Right lobe of liver (tissue), 6 donors: ENCODE measurements at regions not wholly inside any gene's neighbourhood (a gene's known extent, or its start where the extent isn't known, plus 50 kb on each side); places are given as distances from the start of the nearest gene placed in this dataset.
A peak's percentile ranks its signal among the peaks of the same experiment; 100 is the strongest.

Source experiments
- ATAC-seq, 4 donors: fragments of 200-7000 bp; cut with Tn5 transposase; one replicate each; pipeline ENCODE4 v1.9.1; 2020; ENCODE audit warnings: mild to moderate bottlenecking in 4 of 4, moderate library complexity in 4 of 4
- DNase-seq, 3 donors: peaks; one replicate each; pipeline ENCODE4 v3.0.0-alpha.2; 2020
- H3K27ac ChIP-seq, 3 donors: fragments of 200-600 bp; one replicate each; pipeline ENCODE4 v1.8.0; 2022
- H3K27me3 ChIP-seq, 2 donors: fragments of 200-600 bp; one replicate each; pipeline ENCODE4 v1.8.0; 2022
- H3K36me3 ChIP-seq, 4 donors: fragments of 200-600 bp; sonication (generic) in 1 of 4; one replicate each; pipeline versions ENCODE4 v1.5.1 to v1.8.0; 2017 to 2022; ENCODE audit warnings: control low read depth in 1 of 4
- H3K4me1 ChIP-seq, 4 donors: fragments of 200-600 bp; sonication (generic) in 1 of 4; one replicate each; pipeline versions ENCODE4 v1.5.1 to v1.8.0; 2017 to 2022; ENCODE audit warnings: control low read depth in 1 of 4
- H3K4me3 ChIP-seq, 3 donors: fragments of 200-600 bp; one replicate each; pipeline ENCODE4 v1.8.0; 2022
- H3K9me3 ChIP-seq, 4 donors: fragments of 200-600 bp; sonication (generic) in 1 of 4; one replicate each; pipeline versions ENCODE4 v1.5.1 to v1.8.0; 2017 to 2022; ENCODE audit warnings: control low read depth in 1 of 4
- POLR2A ChIP-seq: fragments of 450-650 bp; IDR thresholded peaks from one replicate; pipeline ENCODE4 v1.6.1; 2017; ENCODE audit warnings: antibody characterized with exemption, mild to moderate bottlenecking
- WGBS: methylation state at CpG from one replicate; pipeline ENCODE4 v1.1.6; 2018; ENCODE audit warnings: low coverage, low lambda C conversion rate; ENCODE audit not compliant: insufficient coverage; ENCODE audit errors: missing lambda C conversion rate; 5-methylcytosine and 5-hydroxymethylcytosine counted together
- intact Hi-C, 2 donors: fragments of 100-400 bp; cut with DNase I; formaldehyde crosslinking; loops; one replicate each; pipeline versions ENCODE4 v1.11.2 to v1.14.1; 2022
- TF ChIP-seq, protein P1 (sequence below), 4 donors: fragments of 200-600 bp in 3 of 4; fragments of 450-650 bp in 1 of 4; IDR thresholded peaks; one replicate each; pipeline versions ENCODE4 v1.5.1 to v1.8.0; 2016 to 2022; ENCODE audit warnings: antibody characterized with exemption in 4 of 4, mild to moderate bottlenecking in 2 of 4
- donor health status: DM: no; HTN: yes; CAD: no.
- donor health status: DM: no; HTN: no; CAD: no.
- donor health status: DM: no; HTN: no; CAD: no.
- donor health status: DM: no; HTN: yes; CAD: no.
- donor health status: DM: no; HTN: yes; CAD: no.

DNA sequence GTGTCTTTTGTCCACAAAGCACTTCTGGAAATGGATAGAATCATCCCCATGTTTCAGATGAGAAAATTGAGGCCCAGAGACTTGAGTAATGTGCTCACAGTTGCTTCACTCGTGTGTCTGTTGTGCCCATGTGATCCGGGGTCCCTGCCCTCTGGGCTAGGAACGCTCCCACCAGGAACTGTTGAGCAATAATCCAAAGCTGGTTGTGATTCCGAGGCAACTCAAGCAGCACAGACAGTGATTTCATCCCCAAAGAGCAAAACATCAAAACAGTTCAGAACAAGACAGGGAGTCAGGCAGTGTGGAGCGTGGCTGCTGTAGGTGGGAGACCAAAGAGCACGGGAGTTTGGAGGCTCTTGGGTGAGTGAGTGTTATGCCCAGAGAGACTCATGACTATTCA lies 205.0 kb upstream of the ASIC2 start:
- WGBS = 30% methylated on average over 4 of the region's 6 CpGs
- Histone ChIP-seq H3K36me3 (no peaks in the 10 kb centered on the region), H3K27me3 (no peaks in the 10 kb centered on the region), H3K9me3 (no peaks in the 10 kb centered on the region), H3K4me3 (no peak overlapping the region), H3K27ac (no peak overlapping the region), H3K4me1 (no peaks in the 10 kb centered on the region)
- intact Hi-C loops = no loop called here
- no peak for DNase-seq
- TF ChIP-seq, protein P1, sequence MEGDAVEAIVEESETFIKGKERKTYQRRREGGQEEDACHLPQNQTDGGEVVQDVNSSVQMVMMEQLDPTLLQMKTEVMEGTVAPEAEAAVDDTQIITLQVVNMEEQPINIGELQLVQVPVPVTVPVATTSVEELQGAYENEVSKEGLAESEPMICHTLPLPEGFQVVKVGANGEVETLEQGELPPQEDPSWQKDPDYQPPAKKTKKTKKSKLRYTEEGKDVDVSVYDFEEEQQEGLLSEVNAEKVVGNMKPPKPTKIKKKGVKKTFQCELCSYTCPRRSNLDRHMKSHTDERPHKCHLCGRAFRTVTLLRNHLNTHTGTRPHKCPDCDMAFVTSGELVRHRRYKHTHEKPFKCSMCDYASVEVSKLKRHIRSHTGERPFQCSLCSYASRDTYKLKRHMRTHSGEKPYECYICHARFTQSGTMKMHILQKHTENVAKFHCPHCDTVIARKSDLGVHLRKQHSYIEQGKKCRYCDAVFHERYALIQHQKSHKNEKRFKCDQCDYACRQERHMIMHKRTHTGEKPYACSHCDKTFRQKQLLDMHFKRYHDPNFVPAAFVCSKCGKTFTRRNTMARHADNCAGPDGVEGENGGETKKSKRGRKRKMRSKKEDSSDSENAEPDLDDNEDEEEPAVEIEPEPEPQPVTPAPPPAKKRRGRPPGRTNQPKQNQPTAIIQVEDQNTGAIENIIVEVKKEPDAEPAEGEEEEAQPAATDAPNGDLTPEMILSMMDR (IDR thresholded peaks at IDR 0.05) = no peak
- TF ChIP-seq POLR2A = no peak
- ATAC-seq = no peak

DNA sequence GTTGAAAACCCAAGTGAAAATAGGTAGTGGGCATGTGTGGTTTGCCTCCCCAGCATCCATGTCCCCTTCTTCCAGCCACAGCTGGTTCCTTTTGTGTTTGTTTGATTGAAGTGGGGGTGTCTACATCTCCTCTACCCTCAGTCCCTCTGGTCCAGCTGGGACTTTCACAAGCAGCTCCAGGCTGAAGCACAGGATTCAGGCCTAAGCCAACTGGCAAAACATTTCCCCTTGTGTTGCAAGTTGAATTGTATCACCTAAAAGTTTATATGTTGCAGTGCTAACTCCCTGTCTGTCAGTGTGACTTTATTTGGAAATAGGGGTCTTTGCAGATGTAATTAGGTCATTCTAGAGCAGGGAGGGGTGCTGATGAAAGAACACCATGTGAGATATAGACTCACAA lies 205.9 kb upstream of the ASIC2 start:
- ATAC-seq = no peak
- TF ChIP-seq, protein P1 (IDR thresholded peaks at IDR 0.05) = no peak
- TF ChIP-seq POLR2A = no peak
- H3K9me3 ChIP-seq = no peaks in the 10 kb centered on the region
- no peaks in the 10 kb centered on the region for H3K4me1 ChIP-seq
- H3K27ac ChIP-seq = no peak overlapping the region
- H3K4me3 ChIP-seq = no peak overlapping the region
- H3K36me3 ChIP-seq = no peaks in the 10 kb centered on the region
- intact Hi-C loops = no loop called here
- DNase-seq = no peak
- H3K27me3 ChIP-seq = no peaks in the 10 kb centered on the region

DNA sequence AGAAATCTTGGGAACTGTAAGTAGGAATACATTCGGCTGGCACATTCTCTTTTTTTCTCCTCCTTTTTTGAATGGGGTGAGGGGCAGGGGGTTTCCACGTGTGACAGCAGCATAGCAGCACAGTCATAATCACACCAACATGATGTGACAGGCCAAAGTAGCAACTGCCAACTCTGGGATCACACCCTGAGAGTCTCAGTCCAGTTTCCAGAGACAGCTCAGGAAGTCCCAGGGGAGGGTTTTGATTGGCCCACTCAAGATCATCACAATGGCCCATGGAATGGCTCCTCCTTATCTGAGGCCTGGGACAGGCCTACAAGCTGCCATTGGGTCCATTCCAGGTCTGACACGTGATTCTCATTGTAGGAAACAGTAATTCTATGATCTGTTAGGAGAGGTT lies 207.1 kb upstream of the ASIC2 start:
- Histone ChIP-seq H3K4me3 (no peak overlapping the region), H3K36me3 (no peaks in the 10 kb centered on the region), H3K27me3 (no peaks in the 10 kb centered on the region), H3K27ac (no peak overlapping the region), H3K4me1 (no peaks in the 10 kb centered on the region), H3K9me3 (no peaks in the 10 kb centered on the region)
- no peak for TF ChIP-seq POLR2A
- TF ChIP-seq, protein P1 (IDR thresholded peaks at IDR 0.05) = no peak
- peak in 1 of 4 donors; percentile 42 for ATAC-seq
- intact Hi-C loops = no loop called here
- WGBS = 17% methylated on average over 3 of the region's 3 CpGs
- no peak for DNase-seq

DNA sequence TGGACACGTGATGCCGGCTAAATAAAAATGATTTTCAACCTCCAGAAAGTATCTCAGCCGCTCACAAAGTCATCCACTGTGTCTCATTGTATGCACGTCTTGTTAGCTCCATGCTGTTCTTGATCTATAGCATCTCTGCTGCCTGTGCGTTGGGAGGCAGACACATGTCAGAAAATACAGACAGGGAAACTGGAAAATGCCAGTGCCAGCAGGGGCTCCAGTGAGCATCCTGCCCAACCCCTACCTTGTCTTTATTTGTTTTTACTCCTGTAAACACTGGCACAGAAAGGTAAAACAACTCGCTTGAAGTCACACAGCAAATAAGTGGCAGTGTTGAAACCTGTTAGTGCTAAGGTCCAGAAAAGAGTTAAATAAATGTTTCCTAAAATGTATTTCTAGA lies 208.1 kb upstream of the ASIC2 start:
- no peak for ATAC-seq
- no peaks in the 10 kb centered on the region for H3K9me3 ChIP-seq
- no peaks in the 10 kb centered on the region for H3K4me1 ChIP-seq
- H3K27ac ChIP-seq = no peak overlapping the region
- no peak for DNase-seq
- H3K36me3 ChIP-seq = no peaks in the 10 kb centered on the region
- 52% methylated on average over 6 of the region's 6 CpGs for WGBS
- intact Hi-C loops = no loop called here
- no peaks in the 10 kb centered on the region for H3K27me3 ChIP-seq
- no peak overlapping the region for H3K4me3 ChIP-seq
- TF ChIP-seq, protein P1 (IDR thresholded peaks at IDR 0.05) = no peak
- TF ChIP-seq POLR2A = no peak

DNA sequence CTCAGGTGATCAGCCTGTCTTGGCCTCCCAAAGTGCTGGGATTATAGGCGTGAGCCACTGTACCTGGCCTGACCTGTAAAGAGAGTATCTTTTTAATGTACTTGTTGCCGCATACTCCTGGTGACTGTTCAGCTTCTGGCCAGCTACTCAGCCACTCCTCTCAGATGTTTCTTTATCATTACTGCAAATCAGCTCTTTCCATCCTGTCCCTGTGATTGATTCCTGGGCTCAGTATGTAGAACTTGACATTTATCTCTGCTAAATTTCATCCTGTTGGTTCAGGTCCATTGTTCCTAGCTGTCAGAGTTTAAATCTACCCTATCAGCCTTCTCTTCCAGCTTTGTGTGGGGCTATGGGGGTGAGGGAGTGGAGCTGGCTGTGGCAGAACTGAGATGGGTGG lies 211.5 kb upstream of the ASIC2 start:
- Histone ChIP-seq H3K36me3 (no peaks in the 10 kb centered on the region), H3K4me3 (no peak overlapping the region), H3K9me3 (no peaks in the 10 kb centered on the region), H3K27me3 (no peaks in the 10 kb centered on the region), H3K4me1 (no peaks in the 10 kb centered on the region), H3K27ac (no peak overlapping the region)
- DNase-seq = no peak
- ATAC-seq = no peak
- TF ChIP-seq, protein P1 (IDR thresholded peaks at IDR 0.05) = no peak
- no peak for TF ChIP-seq POLR2A
- intact Hi-C loops = no loop called here
- 100% methylated on average over 1 of the region's 2 CpGs for WGBS
